Skeletal muscle tissue (tissue), 3 donors: ENCODE measurements at regions not wholly inside any gene's neighbourhood (a gene's known extent, or its start where the extent isn't known, plus 50 kb on each side); places are given as distances from the start of the nearest gene placed in this dataset.
"Not testable (repeated sequence)": the region's sequence is repeated elsewhere in the genome, so short reads cannot be mapped to it uniquely, and the experiment has no call there.

Source experiments
- H3K27ac ChIP-seq: one replicate; pipeline ENCODE4 v1.7.0; 2013; ENCODE audit warnings: mild to moderate bottlenecking, low read depth, low read length, inconsistent platforms
- H3K27me3 ChIP-seq, 3 donors: one replicate each; pipeline ENCODE4 v1.7.0; 2013; ENCODE audit warnings: low read length in 3 of 3; ENCODE audit not compliant: control insufficient read depth in 3 of 3, insufficient read depth in 3 of 3
- H3K36me3 ChIP-seq, 3 donors: one replicate each; pipeline ENCODE4 v1.7.0; 2013; ENCODE audit warnings: low read length in 3 of 3; ENCODE audit not compliant: control insufficient read depth in 3 of 3, insufficient read depth in 3 of 3
- H3K4me1 ChIP-seq, 3 donors: one replicate each; pipeline ENCODE4 v1.7.0; 2013; ENCODE audit warnings: low read length in 3 of 3, mild to moderate bottlenecking in 3 of 3; ENCODE audit not compliant: control insufficient read depth in 3 of 3, insufficient read depth in 3 of 3
- H3K4me3 ChIP-seq, 3 donors: one replicate each; pipeline ENCODE4 v1.7.0; 2013; ENCODE audit warnings: low read length in 3 of 3
- H3K9ac ChIP-seq, 3 donors: one replicate each; pipeline ENCODE4 v1.7.0; 2013; ENCODE audit warnings: low read length in 3 of 3, mild to moderate bottlenecking in 3 of 3, moderate library complexity in 2 of 3, low read depth in 1 of 3
- H3K9me3 ChIP-seq, 3 donors: one replicate each; pipeline ENCODE4 v1.7.0; 2013; ENCODE audit warnings: low read length in 3 of 3; ENCODE audit not compliant: control insufficient read depth in 3 of 3
- donor health status: Osteomylitis.

DNA sequence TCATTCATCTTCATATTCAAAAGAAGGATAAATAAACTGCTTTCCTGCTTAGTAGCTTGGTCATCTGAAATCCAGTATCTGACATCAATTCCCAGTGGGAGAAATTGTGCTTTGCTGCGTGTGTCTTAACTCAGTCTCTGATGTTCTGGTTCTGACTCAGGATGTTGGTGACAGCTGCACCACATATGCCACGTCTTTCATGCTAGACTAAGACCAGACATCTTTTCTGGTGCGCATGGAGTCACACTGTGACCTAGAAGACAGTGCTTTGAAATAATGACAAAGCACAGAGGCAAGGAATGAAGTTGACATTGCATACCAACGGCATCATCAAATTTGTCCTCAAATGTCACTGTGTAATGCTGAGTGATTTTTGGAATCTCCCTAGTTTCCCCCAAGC is 308.8 kb upstream of the PLGLB1 start:
- not testable (repeated sequence) for H3K27ac ChIP-seq, H3K4me1 ChIP-seq, H3K9me3 ChIP-seq, H3K4me3 ChIP-seq, H3K9ac ChIP-seq, H3K36me3 ChIP-seq, H3K27me3 ChIP-seq

DNA sequence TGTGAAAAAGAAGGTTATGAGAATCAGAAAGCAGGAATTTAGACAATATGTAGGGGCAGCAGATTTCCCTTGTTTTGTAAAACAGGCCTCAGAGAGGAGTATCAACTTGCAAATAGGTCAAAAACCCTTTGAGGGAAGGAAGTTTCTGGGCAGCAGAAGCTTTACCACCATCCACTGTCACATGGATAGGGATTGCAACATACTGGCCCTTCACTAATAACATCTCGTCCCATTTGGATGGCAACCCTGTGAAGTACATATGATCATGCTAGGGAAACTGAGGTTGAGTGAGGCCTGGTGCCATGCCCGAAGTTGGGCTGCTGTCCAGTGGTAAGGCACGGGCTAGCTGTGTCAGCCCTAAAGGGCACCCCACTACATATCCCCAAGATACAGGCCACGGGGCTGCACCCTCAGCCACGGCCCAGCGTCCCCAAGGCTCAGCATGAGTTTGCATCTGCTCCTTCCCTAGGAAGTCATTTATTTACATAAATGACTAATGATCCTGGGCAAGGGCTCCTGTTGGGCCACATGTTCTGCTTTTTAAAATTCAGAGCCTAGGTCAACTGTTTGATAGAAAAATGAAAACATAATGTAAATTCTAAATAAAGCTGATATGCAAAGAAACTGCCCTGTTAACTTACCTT is 310.4 kb upstream of the PLGLB1 start:
- H3K27me3 ChIP-seq, H3K9ac ChIP-seq, H3K36me3 ChIP-seq, H3K4me1 ChIP-seq, H3K4me3 ChIP-seq, H3K27ac ChIP-seq, H3K9me3 ChIP-seq: not testable (repeated sequence)

DNA sequence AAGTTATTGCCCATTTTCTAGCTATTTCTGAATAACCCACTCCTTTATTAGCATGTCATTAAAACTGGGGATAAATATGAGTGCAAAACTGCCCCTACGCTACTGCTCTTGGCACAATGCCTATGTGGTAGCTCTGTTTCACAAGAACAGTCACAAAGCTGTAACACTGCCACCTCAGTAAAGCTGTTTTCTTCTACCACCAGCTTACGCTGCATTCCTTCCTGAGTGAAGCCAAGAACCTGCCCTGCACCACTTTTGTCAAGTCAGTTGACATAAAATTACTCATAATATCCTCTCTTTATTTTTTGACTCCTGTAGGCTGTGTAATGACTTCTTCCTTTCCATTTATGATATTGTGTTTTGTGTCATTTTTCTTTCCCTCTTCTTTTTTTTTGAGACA is 313.2 kb upstream of the PLGLB1 start:
- H3K4me3 ChIP-seq, H3K27me3 ChIP-seq, H3K9ac ChIP-seq, H3K27ac ChIP-seq, H3K9me3 ChIP-seq, H3K36me3 ChIP-seq, H3K4me1 ChIP-seq: not testable (repeated sequence)

DNA sequence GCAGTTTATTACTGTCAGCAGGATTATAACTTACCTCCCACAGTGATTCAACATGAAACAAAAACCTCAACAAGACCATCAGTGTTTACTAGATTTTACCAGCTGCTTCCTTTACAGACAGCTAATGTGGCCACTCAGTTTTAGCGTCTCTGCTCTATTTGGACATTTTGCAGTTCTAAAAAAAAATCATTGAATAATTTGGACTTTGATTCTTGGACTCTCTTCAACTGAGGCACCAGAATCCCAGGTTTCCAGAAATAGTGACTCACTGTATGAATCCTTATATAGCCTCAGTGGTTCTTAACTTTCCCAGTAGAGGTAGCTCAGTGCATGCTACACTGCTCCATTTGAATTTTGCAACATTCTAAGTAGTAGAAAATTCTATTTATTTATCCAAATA is 317.4 kb upstream of the PLGLB1 start:
- H3K4me1 ChIP-seq, H3K9me3 ChIP-seq, H3K9ac ChIP-seq, H3K27me3 ChIP-seq, H3K4me3 ChIP-seq, H3K36me3 ChIP-seq, H3K27ac ChIP-seq: not testable (repeated sequence)

GRCh38 chr2:87341601-87342014 is 320.0 kb upstream of the PLGLB1 start:
- not testable (repeated sequence) for H3K27ac ChIP-seq, H3K9ac ChIP-seq, H3K9me3 ChIP-seq, H3K36me3 ChIP-seq, H3K27me3 ChIP-seq, H3K4me3 ChIP-seq, H3K4me1 ChIP-seq

DNA sequence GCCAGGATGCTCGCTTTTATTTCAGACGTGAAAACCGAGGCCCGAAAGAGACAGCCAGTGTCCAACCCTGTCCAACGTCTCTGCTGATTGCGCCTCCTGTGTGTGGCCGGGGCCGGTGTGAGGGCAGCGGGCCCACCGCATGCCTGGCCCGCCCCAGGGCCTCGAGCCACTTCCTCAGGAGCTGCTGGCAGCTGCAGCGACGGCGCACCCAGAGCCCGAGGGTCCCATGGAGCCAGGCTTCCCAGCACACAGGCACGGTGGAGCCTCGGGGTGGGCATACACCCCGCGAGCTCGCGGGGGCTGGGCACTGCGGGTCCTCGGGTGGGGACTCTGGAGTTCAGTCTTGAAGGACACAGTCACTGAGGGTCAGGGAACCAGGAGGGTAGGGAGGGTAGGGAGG is 320.5 kb upstream of the PLGLB1 start:
- not testable (repeated sequence) for H3K4me1 ChIP-seq, H3K27me3 ChIP-seq, H3K36me3 ChIP-seq, H3K27ac ChIP-seq, H3K9ac ChIP-seq, H3K9me3 ChIP-seq, H3K4me3 ChIP-seq

- H3K9me3 ChIP-seq, H3K4me3 ChIP-seq, H3K9ac ChIP-seq, H3K27ac ChIP-seq, H3K4me1 ChIP-seq, H3K36me3 ChIP-seq, H3K27me3 ChIP-seq: not testable (repeated sequence)
These were observed 321.7 kb upstream of the PLGLB1 start for GRCh38 chr2:87343347-87343746.

- not testable (repeated sequence) for H3K4me3 ChIP-seq, H3K27ac ChIP-seq, H3K9ac ChIP-seq, H3K4me1 ChIP-seq, H3K27me3 ChIP-seq, H3K36me3 ChIP-seq, H3K9me3 ChIP-seq
These were observed 323.6 kb upstream of the PLGLB1 start for GRCh38 chr2:87345283-87345682.

DNA sequence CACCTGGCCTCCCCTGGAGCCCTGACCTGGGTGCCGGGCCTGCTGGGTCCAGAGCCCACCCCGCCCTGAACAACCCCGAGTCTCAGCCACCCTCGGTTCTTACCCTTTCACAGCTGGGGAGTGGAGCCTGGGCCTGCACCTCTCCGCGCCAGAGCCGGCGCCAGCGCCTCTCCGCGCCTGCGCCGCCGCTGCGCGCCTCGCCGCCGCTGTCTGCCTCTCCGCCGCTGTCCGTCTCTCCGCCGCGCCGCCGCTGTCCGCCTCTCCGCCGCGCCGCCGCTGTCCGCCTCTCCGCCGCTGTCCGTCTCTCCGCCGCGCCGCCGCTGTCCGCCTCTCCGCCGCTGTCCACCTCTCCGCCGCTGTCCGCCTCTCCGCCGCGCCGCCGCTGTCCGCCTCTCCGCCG is 326.9 kb upstream of the PLGLB1 start:
- not testable (repeated sequence) for H3K4me3 ChIP-seq, H3K36me3 ChIP-seq, H3K9ac ChIP-seq

DNA sequence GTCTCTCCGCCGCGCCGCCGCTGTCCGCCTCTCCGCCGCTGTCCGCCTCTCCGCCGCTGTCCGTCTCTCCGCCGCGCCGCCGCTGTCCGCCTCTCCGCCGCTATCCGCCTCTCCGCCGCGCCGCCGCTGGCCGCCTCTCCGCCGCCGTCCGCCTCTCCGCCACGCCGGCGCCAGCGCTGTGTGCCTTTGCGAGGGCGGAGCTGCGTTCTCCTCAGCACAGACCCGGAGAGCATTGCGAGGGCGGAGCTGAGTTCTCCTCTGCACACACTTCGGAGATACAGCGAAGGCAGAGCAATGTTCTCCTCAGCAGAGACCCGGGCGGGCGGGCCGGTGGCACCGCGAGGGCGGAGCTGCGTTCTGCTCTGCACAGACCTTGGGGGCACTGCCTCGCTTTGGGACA is 327.4 kb upstream of the PLGLB1 start:
- not testable (repeated sequence) for H3K9ac ChIP-seq, H3K4me3 ChIP-seq, H3K4me1 ChIP-seq, H3K9me3 ChIP-seq, H3K27ac ChIP-seq, H3K36me3 ChIP-seq, H3K27me3 ChIP-seq

More for the DNA sequence above, 326.9 kb upstream of the PLGLB1 start:
- not testable (repeated sequence) for H3K27ac ChIP-seq, H3K27me3 ChIP-seq, H3K4me1 ChIP-seq, H3K9me3 ChIP-seq
